ENCODE measurements at regions not wholly inside any gene's neighbourhood (a gene's known extent, or its start where the extent isn't known, plus 50 kb on each side); places are given as distances from the start of the nearest gene placed in this dataset.
"Not testable (repeated sequence)": the region's sequence is repeated elsewhere in the genome, so short reads cannot be mapped to it uniquely, and the experiment has no call there.

DNA sequence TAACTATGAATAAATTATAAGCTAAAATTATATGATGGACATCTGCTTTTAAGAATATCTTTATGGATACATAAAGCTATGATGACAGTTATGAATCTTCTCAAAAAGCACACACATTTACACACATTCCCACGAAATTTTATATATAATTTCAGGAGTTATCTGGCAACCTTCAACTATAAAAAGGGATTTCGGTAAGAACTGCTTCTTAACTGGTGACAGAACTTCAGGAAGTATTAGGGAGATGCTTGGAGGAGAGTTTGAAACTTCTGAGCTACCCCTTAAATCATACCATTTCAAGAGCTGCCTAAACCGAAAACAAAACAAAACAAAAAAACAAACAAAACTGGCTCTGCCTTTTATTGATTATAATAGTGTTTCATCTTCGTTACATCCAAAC is 399.4 kb downstream of the ZEB2 start:
- no peak for DNase-seq (ENCODE audit: low spot score)
- ATAC-seq (ENCODE audit: low FRiP score) = no peak
- TF ChIP-seq, protein P1, sequence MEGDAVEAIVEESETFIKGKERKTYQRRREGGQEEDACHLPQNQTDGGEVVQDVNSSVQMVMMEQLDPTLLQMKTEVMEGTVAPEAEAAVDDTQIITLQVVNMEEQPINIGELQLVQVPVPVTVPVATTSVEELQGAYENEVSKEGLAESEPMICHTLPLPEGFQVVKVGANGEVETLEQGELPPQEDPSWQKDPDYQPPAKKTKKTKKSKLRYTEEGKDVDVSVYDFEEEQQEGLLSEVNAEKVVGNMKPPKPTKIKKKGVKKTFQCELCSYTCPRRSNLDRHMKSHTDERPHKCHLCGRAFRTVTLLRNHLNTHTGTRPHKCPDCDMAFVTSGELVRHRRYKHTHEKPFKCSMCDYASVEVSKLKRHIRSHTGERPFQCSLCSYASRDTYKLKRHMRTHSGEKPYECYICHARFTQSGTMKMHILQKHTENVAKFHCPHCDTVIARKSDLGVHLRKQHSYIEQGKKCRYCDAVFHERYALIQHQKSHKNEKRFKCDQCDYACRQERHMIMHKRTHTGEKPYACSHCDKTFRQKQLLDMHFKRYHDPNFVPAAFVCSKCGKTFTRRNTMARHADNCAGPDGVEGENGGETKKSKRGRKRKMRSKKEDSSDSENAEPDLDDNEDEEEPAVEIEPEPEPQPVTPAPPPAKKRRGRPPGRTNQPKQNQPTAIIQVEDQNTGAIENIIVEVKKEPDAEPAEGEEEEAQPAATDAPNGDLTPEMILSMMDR (IDR thresholded peaks at IDR 0.05) = no peak

- TF ChIP-seq, protein P1 (IDR thresholded peaks at IDR 0.05) = no peak
- DNase-seq (ENCODE audit: low spot score) (no peak), ATAC-seq (ENCODE audit: low FRiP score) (no peak)
These were observed 402.8 kb downstream of the ZEB2 start for GRCh38 chr2:144117086-144117485.

GRCh38 chr2:144115739-144116291 is 404.1 kb downstream of the ZEB2 start:
- TF ChIP-seq, protein P1 (IDR thresholded peaks at IDR 0.05) = no peak
- DNase-seq (ENCODE audit: low spot score) = no peak
- ATAC-seq (ENCODE audit: low FRiP score) = no peak

DNA sequence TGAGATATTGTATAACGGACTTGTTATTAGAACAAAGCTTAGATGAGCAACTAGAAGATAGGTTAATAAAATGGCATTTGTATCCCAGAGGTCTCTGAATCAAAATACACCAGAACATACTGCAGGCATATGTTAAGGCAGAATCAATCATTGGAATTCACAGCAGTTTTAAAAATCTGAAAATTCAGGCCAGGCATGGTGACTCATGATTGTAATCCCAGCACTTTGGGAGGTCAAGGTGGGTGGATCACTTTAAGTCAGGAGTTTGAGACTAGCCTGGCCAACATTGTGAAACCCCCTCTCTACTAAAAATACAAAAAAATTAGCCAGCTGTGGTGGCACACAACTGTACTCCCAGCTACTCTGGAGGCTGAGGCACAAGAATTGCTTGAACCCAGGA is 405.2 kb downstream of the ZEB2 start:
- TF ChIP-seq, protein P1 (IDR thresholded peaks at IDR 0.05) = no peak
- no peak for DNase-seq (ENCODE audit: low spot score)
- no peak for ATAC-seq (ENCODE audit: low FRiP score)

- no peak for DNase-seq (ENCODE audit: low spot score)
- no peak for ATAC-seq (ENCODE audit: low FRiP score)
- TF ChIP-seq, protein P1 (IDR thresholded peaks at IDR 0.05) = no peak
These were observed 408.5 kb downstream of the ZEB2 start for GRCh38 chr2:144111437-144111836.

GRCh38 chr2:144106104-144106503 is 413.8 kb downstream of the ZEB2 start:
- DNase-seq (ENCODE audit: low spot score); ATAC-seq (ENCODE audit: low FRiP score): not testable (repeated sequence)

DNA sequence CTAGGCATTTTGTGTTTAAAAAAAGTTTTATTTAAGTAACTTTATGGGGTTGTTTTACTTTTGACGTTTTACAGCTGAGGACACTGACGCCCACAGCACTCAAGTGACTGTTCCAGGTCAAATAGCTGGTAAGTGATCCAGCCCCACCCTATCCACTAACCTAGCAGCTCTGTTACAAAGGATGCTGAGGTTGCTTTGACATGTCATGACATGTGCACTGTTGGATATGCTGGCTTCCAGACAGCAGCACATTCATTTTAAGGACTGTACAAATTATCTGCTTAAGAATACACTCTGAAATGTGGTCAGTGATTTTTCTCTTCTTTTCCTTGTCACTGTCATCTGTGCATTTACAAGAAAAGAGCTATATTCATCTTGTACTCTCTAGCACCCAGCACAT is 417.5 kb downstream of the ZEB2 start:
- DNase-seq (ENCODE audit: low spot score) (no peak), ATAC-seq (ENCODE audit: low FRiP score) (no peak)
- TF ChIP-seq, protein P1 (IDR thresholded peaks at IDR 0.05) = no peak

All from omental fat pad (tissue), 3 donors.